ENCODE measurements at regions not wholly inside any gene's neighbourhood (a gene's known extent, or its start where the extent isn't known, plus 50 kb on each side); places are given as distances from the start of the nearest gene placed in this dataset.

GRCh38 chr5:163635631-163636030 lies 130.2 kb downstream of the MAT2B start:
- H3K79me2 ChIP-seq (ENCODE audit: control insufficient read depth, insufficient read depth, low read length): no peaks in the 10 kb centered on the region
- H3K27me3 Mint-ChIP-seq: peaks cover 20% of the 10 kb centered on the region
- no peak for TF ChIP-seq EZH2 (IDR thresholded peaks at IDR 0.05; ENCODE audit: borderline replicate concordance, insufficient read depth, low read depth, low read length, poor library complexity, severe bottlenecking)
- no peak for TF ChIP-seq CTCF (IDR thresholded peaks at IDR 0.05)
- no peak overlapping the region for H3K4me3 ChIP-seq (ENCODE audit: control extremely low read depth in 1 of 5, extremely low read depth in 1 of 5, insufficient read depth in 1 of 5, low read depth in 2 of 5, low read length in 4 of 5)
- no peak overlapping the region for H3K9ac ChIP-seq (ENCODE audit: low read length)
- POLR2A ChIA-PET: no interaction called here
- H3K36me3 ChIP-seq (replicated peaks in 1 of 2; ENCODE audit: control extremely low read depth in 1 of 2, control insufficient read depth in 1 of 2, extremely low read depth in 1 of 2, insufficient read depth in 2 of 2, low read length in 1 of 2): no peaks in the 10 kb centered on the region
- CTCF ChIA-PET: no interaction called here
- no peak overlapping the region for H3K27ac Mint-ChIP-seq
- no peak overlapping the region for H3K4me2 ChIP-seq (replicated peaks; ENCODE audit: low read depth, low read length, poor library complexity, severe bottlenecking)
- ATAC-seq (ENCODE audit: low read depth): no peak
- H3K4me1 ChIP-seq (ENCODE audit: control insufficient read depth in 2 of 2, insufficient read depth in 2 of 2, low read length in 2 of 2): no peaks in the 10 kb centered on the region
- no peaks in the 10 kb centered on the region for H3K27me3 ChIP-seq (replicated peaks in 1 of 4; ENCODE audit: control extremely low read depth in 1 of 4, control insufficient read depth in 3 of 4, insufficient read depth in 4 of 4, low read length in 3 of 4)
- H3K9me3 Mint-ChIP-seq (ENCODE audit: insufficient read depth): peaks cover 3% of the 10 kb centered on the region
- no peak overlapping the region for H3K4me3 Mint-ChIP-seq
- no peaks in the 10 kb centered on the region for H4K20me1 ChIP-seq (ENCODE audit: control insufficient read depth, insufficient read depth, low read length, poor library complexity, severe bottlenecking)
- no peaks in the 10 kb centered on the region for H3K9me3 ChIP-seq (ENCODE audit: control extremely low read depth in 1 of 3, control insufficient read depth in 2 of 3, insufficient read depth in 1 of 3, low read length in 2 of 3)
- 91% methylated on average over 1 of the region's 2 CpGs for WGBS (ENCODE audit: insufficient coverage)
- no peaks in the 10 kb centered on the region for H3K4me1 Mint-ChIP-seq
- intact Hi-C loops (cut with micrococcal nuclease): no loop called here
- no peak overlapping the region for H2AFZ ChIP-seq (ENCODE audit: insufficient read depth, low read depth, low read length, poor library complexity, severe bottlenecking)
- no peak for DNase-seq
- no peak overlapping the region for H3K27ac ChIP-seq (ENCODE audit: low read length in 2 of 2)

- Mint-ChIP-seq H3K4me1 (no peaks in the 10 kb centered on the region), H3K9me3 (ENCODE audit: insufficient read depth) (peaks cover under 1% of the 10 kb centered on the region), H3K4me3 (no peak overlapping the region), H3K27ac (no peak overlapping the region), H3K27me3 (peaks cover 9% of the 10 kb centered on the region)
- WGBS (ENCODE audit: insufficient coverage): 57% methylated on average over 3 of the region's 4 CpGs
- Histone ChIP-seq H3K27me3 (replicated peaks in 1 of 4; ENCODE audit: control extremely low read depth in 1 of 4, control insufficient read depth in 3 of 4, insufficient read depth in 4 of 4, low read length in 3 of 4) (no peaks in the 10 kb centered on the region), H3K9me3 (ENCODE audit: control extremely low read depth in 1 of 3, control insufficient read depth in 2 of 3, insufficient read depth in 1 of 3, low read length in 2 of 3) (no peaks in the 10 kb centered on the region), H3K4me2 (replicated peaks; ENCODE audit: low read depth, low read length, poor library complexity, severe bottlenecking) (no peak overlapping the region), H3K4me1 (ENCODE audit: control insufficient read depth in 2 of 2, insufficient read depth in 2 of 2, low read length in 2 of 2) (no peaks in the 10 kb centered on the region), H3K27ac (ENCODE audit: low read length in 2 of 2) (no peak overlapping the region), H4K20me1 (ENCODE audit: control insufficient read depth, insufficient read depth, low read length, poor library complexity, severe bottlenecking) (no peaks in the 10 kb centered on the region), H3K36me3 (replicated peaks in 1 of 2; ENCODE audit: control extremely low read depth in 1 of 2, control insufficient read depth in 1 of 2, extremely low read depth in 1 of 2, insufficient read depth in 2 of 2, low read length in 1 of 2) (no peaks in the 10 kb centered on the region), H3K79me2 (ENCODE audit: control insufficient read depth, insufficient read depth, low read length) (no peaks in the 10 kb centered on the region), H2AFZ (ENCODE audit: insufficient read depth, low read depth, low read length, poor library complexity, severe bottlenecking) (no peak overlapping the region), H3K4me3 (ENCODE audit: control extremely low read depth in 1 of 5, extremely low read depth in 1 of 5, insufficient read depth in 1 of 5, low read depth in 2 of 5, low read length in 4 of 5) (no peak overlapping the region), H3K9ac (ENCODE audit: low read length) (no peak overlapping the region)
- POLR2A ChIA-PET: no interaction called here
- ATAC-seq (ENCODE audit: low read depth) (no peak), DNase-seq (no peak)
- CTCF ChIA-PET: no interaction called here
- TF ChIP-seq CTCF (IDR thresholded peaks at IDR 0.05) (no peak), EZH2 (IDR thresholded peaks at IDR 0.05; ENCODE audit: borderline replicate concordance, insufficient read depth, low read depth, low read length, poor library complexity, severe bottlenecking) (no peak)
- intact Hi-C loops (cut with micrococcal nuclease): no loop called here
These were observed 137.5 kb downstream of the MAT2B start for GRCh38 chr5:163642904-163643303.
